Astrocyte (in vitro differentiated cells and primary cell): ENCODE measurements at regions not wholly inside any gene's neighbourhood (a gene's known extent, or its start where the extent isn't known, plus 50 kb on each side); places are given as distances from the start of the nearest gene placed in this dataset.

Source experiments
- EZH2 ChIP-seq: IDR thresholded peaks from 2 replicates; pipeline ENCODE4 v1.6.1; 2012; ENCODE audit warnings: mild to moderate bottlenecking, low read length, inconsistent platforms; ENCODE audit not compliant: insufficient read depth
- TF ChIP-seq, protein P1 (sequence below): IDR thresholded peaks from 2 replicates; pipeline ENCODE4 v1.5.1; 2011; ENCODE audit warnings: low read depth, mild to moderate bottlenecking, inconsistent platforms, low read length, moderate library complexity; ENCODE audit not compliant: insufficient read depth

DNA sequence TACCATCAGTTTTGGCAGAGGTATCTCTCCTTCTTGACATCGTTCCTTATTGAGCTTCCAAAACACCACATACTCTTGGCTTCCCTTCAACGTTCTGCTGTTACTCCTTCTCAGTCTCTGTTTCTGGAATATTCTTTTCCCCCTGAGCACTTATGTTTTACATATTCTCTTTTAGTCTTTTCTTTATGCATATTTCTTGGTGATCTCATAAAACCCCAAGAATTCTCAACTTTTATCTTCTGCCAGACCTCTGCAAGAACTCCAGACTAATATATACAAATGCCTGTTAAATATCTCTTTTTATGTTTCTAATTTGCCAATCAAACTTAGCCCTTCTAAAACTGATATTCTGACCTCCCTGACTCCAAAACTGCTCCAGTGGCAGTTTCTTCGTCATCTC lies 453.4 kb upstream of the CTNND2 start:
- TF ChIP-seq, protein P1, sequence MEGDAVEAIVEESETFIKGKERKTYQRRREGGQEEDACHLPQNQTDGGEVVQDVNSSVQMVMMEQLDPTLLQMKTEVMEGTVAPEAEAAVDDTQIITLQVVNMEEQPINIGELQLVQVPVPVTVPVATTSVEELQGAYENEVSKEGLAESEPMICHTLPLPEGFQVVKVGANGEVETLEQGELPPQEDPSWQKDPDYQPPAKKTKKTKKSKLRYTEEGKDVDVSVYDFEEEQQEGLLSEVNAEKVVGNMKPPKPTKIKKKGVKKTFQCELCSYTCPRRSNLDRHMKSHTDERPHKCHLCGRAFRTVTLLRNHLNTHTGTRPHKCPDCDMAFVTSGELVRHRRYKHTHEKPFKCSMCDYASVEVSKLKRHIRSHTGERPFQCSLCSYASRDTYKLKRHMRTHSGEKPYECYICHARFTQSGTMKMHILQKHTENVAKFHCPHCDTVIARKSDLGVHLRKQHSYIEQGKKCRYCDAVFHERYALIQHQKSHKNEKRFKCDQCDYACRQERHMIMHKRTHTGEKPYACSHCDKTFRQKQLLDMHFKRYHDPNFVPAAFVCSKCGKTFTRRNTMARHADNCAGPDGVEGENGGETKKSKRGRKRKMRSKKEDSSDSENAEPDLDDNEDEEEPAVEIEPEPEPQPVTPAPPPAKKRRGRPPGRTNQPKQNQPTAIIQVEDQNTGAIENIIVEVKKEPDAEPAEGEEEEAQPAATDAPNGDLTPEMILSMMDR: no peak
- TF ChIP-seq EZH2: no peak
